GM23248 (cell line): ENCODE measurements at regions not wholly inside any gene's neighbourhood (a gene's known extent, or its start where the extent isn't known, plus 50 kb on each side); places are given as distances from the start of the nearest gene placed in this dataset.
A peak's percentile ranks its signal among the peaks of the same experiment; 100 is the strongest.

Source experiments
- DNase-seq: peaks from one replicate; pipeline ENCODE4 v3.0.0-alpha.2; 2015
- H2AFZ ChIP-seq: fragments of 200-600 bp; sonication (generic); 2 replicates; pipeline ENCODE4 v1.6.1; 2016; ENCODE audit warnings: antibody characterized with exemption
- H3F3A ChIP-seq: fragments of 200-600 bp; sonication (generic); 2 replicates; pipeline ENCODE4 v1.6.1; 2016; ENCODE audit warnings: mild to moderate bottlenecking, antibody characterized with exemption, mixed run types; ENCODE audit not compliant: insufficient read depth
- H3K27ac ChIP-seq: fragments of 200-600 bp; sonication (generic); 2 replicates; pipeline ENCODE4 v1.5.1; 2016; ENCODE audit warnings: mild to moderate bottlenecking
- H3K27me3 ChIP-seq: fragments of 200-600 bp; sonication (generic); replicated peaks from 2 replicates; pipeline ENCODE4 v1.6.1; 2016; ENCODE audit warnings: mild to moderate bottlenecking; ENCODE audit not compliant: insufficient read depth
- H3K36me3 ChIP-seq: fragments of 200-600 bp; sonication (generic); 2 replicates; pipeline ENCODE4 v1.6.1; 2016; ENCODE audit warnings: low read depth, mild to moderate bottlenecking
- H3K4me1 ChIP-seq: fragments of 200-600 bp; sonication (generic); 2 replicates; pipeline ENCODE4 v1.6.1; 2016; ENCODE audit warnings: mild to moderate bottlenecking; ENCODE audit not compliant: insufficient read depth
- H3K4me2 ChIP-seq: fragments of 200-600 bp; sonication (generic); one replicate; pipeline ENCODE4 v1.6.1; 2016; ENCODE audit warnings: mild to moderate bottlenecking; ENCODE audit not compliant: unreplicated experiment
- H3K4me3 ChIP-seq: fragments of 200-600 bp; sonication (generic); 2 replicates; pipeline ENCODE4 v1.5.1; 2016; ENCODE audit warnings: mild to moderate bottlenecking
- H3K79me2 ChIP-seq: fragments of 200-600 bp; sonication (generic); 2 replicates; pipeline ENCODE4 v1.6.1; 2016; ENCODE audit warnings: mild to moderate bottlenecking; ENCODE audit not compliant: insufficient read depth
- H3K9ac ChIP-seq: fragments of 200-600 bp; sonication (generic); 2 replicates; pipeline ENCODE4 v1.6.1; 2016; ENCODE audit warnings: mild to moderate bottlenecking
- H3K9me2 ChIP-seq: fragments of 200-600 bp; sonication (generic); 2 replicates; pipeline ENCODE4 v1.6.1; 2016; ENCODE audit warnings: mixed run types, mild to moderate bottlenecking, moderate library complexity; ENCODE audit not compliant: insufficient read depth
- H3K9me3 ChIP-seq: fragments of 200-600 bp; sonication (generic); one replicate; pipeline ENCODE4 v1.6.1; 2017; ENCODE audit warnings: low read depth
- H4K20me1 ChIP-seq: fragments of 200-600 bp; sonication (generic); 2 replicates; pipeline ENCODE4 v1.6.0; 2016; ENCODE audit not compliant: insufficient read depth
- EZH2 ChIP-seq: fragments of 200-600 bp; sonication (generic); IDR thresholded peaks from 2 replicates; pipeline ENCODE4 v1.6.1; 2018; ENCODE audit warnings: antibody characterized with exemption, mild to moderate bottlenecking; ENCODE audit not compliant: insufficient read depth, poor library complexity, severe bottlenecking
- EZH2phosphoT487 ChIP-seq: fragments of 200-600 bp; sonication (generic); IDR thresholded peaks from 2 replicates; pipeline ENCODE4 v1.6.1; 2018; ENCODE audit warnings: antibody characterized with exemption, moderate library complexity, mild to moderate bottlenecking, low read depth; ENCODE audit not compliant: insufficient read depth
- WGBS, 2 experiments: methylation state at CpG; one replicate each; pipeline ENCODE4 v1.1.6; 2015 to 2017; ENCODE audit warnings: low lambda C conversion rate in 2 of 2, low coverage in 1 of 2; ENCODE audit errors: missing lambda C conversion rate in 2 of 2; 5-methylcytosine and 5-hydroxymethylcytosine counted together
- in situ Hi-C: fragments of 300-500 bp; cut with MboI; formaldehyde crosslinking; loops from 2 replicates; pipeline ENCODE4 v1.15.0; 2020

DNA sequence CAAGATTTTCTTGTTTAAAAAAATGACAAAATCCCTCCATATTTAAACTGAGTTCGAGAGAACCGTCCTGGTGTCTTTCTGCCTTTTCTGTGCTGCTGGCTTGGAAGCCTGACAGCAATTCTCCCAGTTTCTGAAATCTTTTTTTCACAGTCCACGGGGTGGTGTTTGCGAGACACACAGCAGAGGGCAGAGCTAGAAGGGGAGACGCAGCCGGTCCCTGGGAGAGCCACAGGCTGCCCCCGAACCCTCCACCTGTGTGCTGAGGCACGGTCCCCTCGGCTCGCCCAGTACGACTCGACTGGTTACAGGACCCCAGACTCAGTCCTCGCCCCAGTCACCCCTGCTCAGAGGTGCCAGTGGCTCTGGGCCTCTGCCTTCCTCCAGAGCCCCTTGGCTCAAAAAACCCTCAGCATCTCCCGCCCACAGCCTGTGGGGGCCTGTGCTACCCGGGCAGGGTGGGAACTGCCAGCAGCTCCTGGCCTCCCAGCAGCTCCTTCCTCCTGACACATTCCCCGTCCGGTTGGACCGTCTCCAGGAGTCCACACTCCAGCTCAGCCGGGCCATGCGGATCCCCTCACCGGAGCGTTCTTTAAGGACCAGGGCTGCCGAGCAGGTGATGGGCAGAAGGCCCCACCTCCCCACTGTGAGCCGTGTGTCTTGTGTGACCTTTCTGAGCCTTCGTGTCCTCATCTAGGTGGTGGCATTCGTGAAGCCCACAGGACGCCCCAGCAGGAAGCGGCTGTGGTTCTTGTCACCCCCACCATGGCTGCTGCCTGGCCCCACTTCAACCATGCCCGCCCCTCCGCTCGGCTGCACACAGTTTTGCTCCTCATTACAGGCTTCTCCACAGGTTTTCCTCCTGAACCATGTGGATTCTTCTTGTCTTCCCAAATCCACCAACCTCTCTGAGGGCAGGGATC is 52.3 kb upstream of the EN2 start:
- peak; percentile 20 for DNase-seq
- 34 to 35% methylated on average over 28 to 31 of the region's 31 CpGs for WGBS, 2 experiments
- in situ Hi-C loops, result no loop called here

DNA sequence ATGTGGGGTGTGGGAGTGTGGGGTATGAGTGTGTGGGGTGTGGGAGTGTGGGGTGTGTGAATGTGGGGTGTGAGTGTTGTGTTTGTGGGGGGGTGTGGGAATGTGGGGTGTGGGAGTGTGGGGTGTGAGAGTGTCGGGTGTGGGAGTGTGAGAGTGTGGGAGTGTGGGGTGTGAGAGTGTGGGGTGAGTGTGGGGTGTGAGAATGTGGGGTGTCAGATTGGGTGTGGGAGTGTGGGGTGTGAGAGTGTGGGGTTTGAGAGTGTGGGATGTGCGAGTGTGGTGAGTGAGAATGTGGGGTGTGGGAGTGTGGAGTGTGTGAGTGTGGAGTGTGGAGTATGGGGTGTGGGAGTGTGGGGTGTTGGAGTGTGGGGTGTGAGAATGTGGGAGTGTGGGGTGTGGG is 50.1 kb upstream of the EN2 start:
- TF ChIP-seq EZH2phosphoT487, result no peak
- TF ChIP-seq EZH2, result no peak
- 40% methylated on average over 2 of the region's 2 CpGs; no CpG with 5 or more reads in 1 of the 2 experiments for WGBS, 2 experiments
- H3K27ac ChIP-seq, result no peak overlapping the region

More for the DNA sequence above, 52.3 kb upstream of the EN2 start:
- Histone ChIP-seq H3K9me3 (no peaks in the 10 kb centered on the region), H2AFZ (no peak overlapping the region), H3K79me2 (no peaks in the 10 kb centered on the region), H3K9me2 (no peaks in the 10 kb centered on the region), H3K27ac (no peak overlapping the region), H4K20me1 (no peaks in the 10 kb centered on the region), H3K36me3 (no peaks in the 10 kb centered on the region), H3K9ac (no peak overlapping the region), H3F3A (no peaks in the 10 kb centered on the region), H3K4me2 (no peak overlapping the region), H3K4me3 (no peak overlapping the region), H3K27me3 (peaks cover 15% of the 10 kb centered on the region), H3K4me1 (no peaks in the 10 kb centered on the region)
- no peak for TF ChIP-seq EZH2phosphoT487

More for the DNA sequence above, 50.1 kb upstream of the EN2 start:
- Histone ChIP-seq H3K4me1 (no peaks in the 10 kb centered on the region), H3F3A (no peaks in the 10 kb centered on the region), H4K20me1 (no peaks in the 10 kb centered on the region), H3K9ac (no peak overlapping the region), H3K9me2 (no peaks in the 10 kb centered on the region), H3K27me3 (peaks cover 9% of the 10 kb centered on the region), H3K79me2 (no peaks in the 10 kb centered on the region), H3K4me2 (no peak overlapping the region), H3K9me3 (no peaks in the 10 kb centered on the region), H3K36me3 (no peaks in the 10 kb centered on the region), H3K4me3 (no peak overlapping the region), H2AFZ (no peak overlapping the region)
- DNase-seq, result no peak
- in situ Hi-C loops, result no loop called here
